LNCaP clone FGC (cell line): ENCODE measurements at regions not wholly inside any gene's neighbourhood (a gene's known extent, or its start where the extent isn't known, plus 50 kb on each side); places are given as distances from the start of the nearest gene placed in this dataset.

Experiments used
- DNase-seq: peaks from one replicate; pipeline ENCODE4 v3.0.0-alpha.2; 2011; ENCODE audit warnings: low read depth
- H3K4me3 ChIP-seq: 2 replicates; pipeline ENCODE4 v1.5.1; 2011; ENCODE audit warnings: mild to moderate bottlenecking, low read depth, low read length, control low read depth
- TF ChIP-seq, protein P1 (sequence below): IDR thresholded peaks from 2 replicates; pipeline ENCODE4 v1.5.1; 2012; ENCODE audit warnings: mild to moderate bottlenecking; ENCODE audit not compliant: control insufficient read depth, insufficient read depth; ENCODE audit errors: extremely low read depth

GRCh38 chr10:129402459-129402858 is 64.6 kb upstream of the MGMT start:
- H3K4me3 ChIP-seq, result no peak overlapping the region
- DNase-seq, result no peak
- TF ChIP-seq, protein P1, sequence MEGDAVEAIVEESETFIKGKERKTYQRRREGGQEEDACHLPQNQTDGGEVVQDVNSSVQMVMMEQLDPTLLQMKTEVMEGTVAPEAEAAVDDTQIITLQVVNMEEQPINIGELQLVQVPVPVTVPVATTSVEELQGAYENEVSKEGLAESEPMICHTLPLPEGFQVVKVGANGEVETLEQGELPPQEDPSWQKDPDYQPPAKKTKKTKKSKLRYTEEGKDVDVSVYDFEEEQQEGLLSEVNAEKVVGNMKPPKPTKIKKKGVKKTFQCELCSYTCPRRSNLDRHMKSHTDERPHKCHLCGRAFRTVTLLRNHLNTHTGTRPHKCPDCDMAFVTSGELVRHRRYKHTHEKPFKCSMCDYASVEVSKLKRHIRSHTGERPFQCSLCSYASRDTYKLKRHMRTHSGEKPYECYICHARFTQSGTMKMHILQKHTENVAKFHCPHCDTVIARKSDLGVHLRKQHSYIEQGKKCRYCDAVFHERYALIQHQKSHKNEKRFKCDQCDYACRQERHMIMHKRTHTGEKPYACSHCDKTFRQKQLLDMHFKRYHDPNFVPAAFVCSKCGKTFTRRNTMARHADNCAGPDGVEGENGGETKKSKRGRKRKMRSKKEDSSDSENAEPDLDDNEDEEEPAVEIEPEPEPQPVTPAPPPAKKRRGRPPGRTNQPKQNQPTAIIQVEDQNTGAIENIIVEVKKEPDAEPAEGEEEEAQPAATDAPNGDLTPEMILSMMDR, result no peak

DNA sequence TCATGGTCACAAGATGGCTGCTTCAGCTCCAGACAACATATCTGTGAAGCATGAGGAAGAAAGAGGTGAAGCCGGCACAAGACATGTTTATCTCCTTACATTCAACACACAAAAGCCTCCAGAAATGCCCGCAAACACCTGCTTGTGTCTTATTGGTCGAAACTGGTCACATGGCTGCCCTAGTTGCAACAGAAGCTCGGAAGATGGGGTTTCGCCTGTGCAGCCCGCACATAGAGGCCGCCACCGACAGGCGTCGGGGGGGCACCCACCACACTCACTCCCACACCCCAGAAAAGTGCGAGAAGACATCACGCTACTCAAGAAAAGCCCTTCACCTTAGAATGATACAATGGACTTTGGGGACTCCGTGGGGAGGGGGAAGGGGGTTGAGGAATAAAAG is 63.0 kb upstream of the MGMT start:
- no peak overlapping the region for H3K4me3 ChIP-seq
- TF ChIP-seq, protein P1, result no peak
- DNase-seq, result no peak

- TF ChIP-seq, protein P1, result no peak
- no peak for DNase-seq
- H3K4me3 ChIP-seq, result no peak overlapping the region
Observed at GRCh38 chr10:129405389-129405788, 61.7 kb upstream of the MGMT start.

DNA sequence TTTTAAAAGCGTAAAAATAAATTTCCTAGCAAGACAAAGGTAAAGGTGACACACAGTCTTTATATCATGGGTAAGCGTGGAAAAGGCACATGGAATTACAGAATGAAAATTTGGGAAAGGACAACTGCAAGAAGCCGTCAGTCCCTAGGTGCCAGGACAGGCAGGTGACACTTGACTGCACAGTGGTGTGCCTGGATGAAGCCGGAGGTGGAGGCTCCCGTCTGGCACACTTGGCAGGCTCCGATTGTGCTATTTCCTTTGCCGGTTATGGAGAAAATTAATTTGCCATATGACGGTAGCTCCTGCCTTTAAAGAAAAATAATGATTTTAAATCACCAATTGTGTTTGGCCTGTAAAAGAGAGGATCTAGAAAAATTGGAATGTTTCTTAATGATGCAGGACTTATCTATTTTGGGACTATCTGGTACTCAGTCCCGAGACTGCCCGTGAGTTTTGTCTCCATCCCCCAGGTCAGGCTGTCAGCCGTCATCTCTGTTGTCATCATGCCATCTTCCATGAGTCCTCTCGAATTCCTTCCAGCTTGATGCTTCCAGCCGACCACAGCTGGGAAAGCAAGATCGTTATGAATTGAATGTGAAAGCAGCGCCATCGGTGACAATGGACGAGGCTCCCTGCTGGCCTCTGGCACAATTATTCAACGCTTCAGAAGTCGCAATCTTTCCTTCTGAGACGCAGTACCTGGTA is 56.2 kb upstream of the MGMT start:
- no peak overlapping the region for H3K4me3 ChIP-seq
- DNase-seq, result no peak
- TF ChIP-seq, protein P1, result no peak

DNA sequence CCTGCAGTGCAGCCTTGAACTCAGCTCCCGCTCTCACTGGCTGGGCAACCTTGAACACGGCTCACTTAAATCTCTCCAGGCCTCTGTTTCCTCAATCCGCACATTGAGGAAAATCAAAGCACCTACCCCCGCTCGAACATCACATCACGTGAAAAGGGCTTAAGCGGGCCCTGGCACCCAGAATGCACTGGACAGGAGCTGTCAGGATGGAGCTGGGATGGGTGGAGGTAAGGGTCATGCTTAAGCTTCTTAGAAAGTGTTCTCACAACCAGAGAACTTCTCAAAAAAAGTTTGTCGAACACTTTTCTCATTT is 55.7 kb upstream of the MGMT start:
- TF ChIP-seq, protein P1, result no peak
- no peak overlapping the region for H3K4me3 ChIP-seq
- DNase-seq, result no peak

- no peak overlapping the region for H3K4me3 ChIP-seq
- TF ChIP-seq, protein P1, result no peak
- DNase-seq, result no peak
Observed at GRCh38 chr10:129411772-129412171, 55.3 kb upstream of the MGMT start.

DNA sequence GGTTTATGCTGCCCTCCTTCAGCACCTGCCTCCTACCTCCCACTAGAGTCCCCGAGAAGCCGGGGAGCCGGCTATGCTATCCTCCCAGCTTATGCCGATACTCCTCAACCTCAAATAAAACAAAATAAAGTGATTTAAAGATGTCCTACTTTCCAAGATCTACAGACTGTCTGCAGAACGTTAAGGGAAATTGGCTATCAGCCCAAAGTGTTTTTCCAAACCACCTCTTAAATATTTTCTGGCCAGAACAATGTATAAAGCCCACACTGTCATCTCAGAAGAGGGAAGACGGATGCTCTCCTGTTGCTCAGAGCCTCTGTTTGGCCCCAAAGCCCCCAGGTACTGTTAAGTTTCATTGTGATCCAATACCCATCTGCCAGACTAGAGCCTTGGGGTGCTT is 54.0 kb upstream of the MGMT start:
- TF ChIP-seq, protein P1, result no peak
- DNase-seq, result no peak
- H3K4me3 ChIP-seq, result no peak overlapping the region
